GM23248 (cell line): ENCODE measurements at regions not wholly inside any gene's neighbourhood (a gene's known extent, or its start where the extent isn't known, plus 50 kb on each side); places are given as distances from the start of the nearest gene placed in this dataset.

Experiments used
- EZH2 ChIP-seq: fragments of 200-600 bp; sonication (generic); IDR thresholded peaks from 2 replicates; pipeline ENCODE4 v1.6.1; 2018; ENCODE audit warnings: antibody characterized with exemption, mild to moderate bottlenecking; ENCODE audit not compliant: insufficient read depth, poor library complexity, severe bottlenecking
- EZH2phosphoT487 ChIP-seq: fragments of 200-600 bp; sonication (generic); IDR thresholded peaks from 2 replicates; pipeline ENCODE4 v1.6.1; 2018; ENCODE audit warnings: antibody characterized with exemption, moderate library complexity, mild to moderate bottlenecking, low read depth; ENCODE audit not compliant: insufficient read depth

GRCh38 chr1:106798991-106799390, 257.5 kb upstream of the PRMT6 start:
- TF ChIP-seq EZH2 (no peak), EZH2phosphoT487 (no peak)
